Left lung (tissue), 4 donors: ENCODE measurements at regions not wholly inside any gene's neighbourhood (a gene's known extent, or its start where the extent isn't known, plus 50 kb on each side); places are given as distances from the start of the nearest gene placed in this dataset.
"Not testable (repeated sequence)": the region's sequence is repeated elsewhere in the genome, so short reads cannot be mapped to it uniquely, and the experiment has no call there.

ENCODE experiments used
- ATAC-seq: fragments of 200-7000 bp; cut with Tn5 transposase; one replicate; pipeline ENCODE4 v1.9.1; 2020; ENCODE audit warnings: moderate library complexity
- DNase-seq, 4 donors: peaks; one replicate each; pipeline ENCODE4 v3.0.0-alpha.2; 2013 to 2020
- H3K27ac ChIP-seq, 2 donors: fragments of 200-600 bp; sonication (generic) in 1 of 2; one replicate each; pipeline versions ENCODE4 v1.5.0 to v1.8.0; 2020 to 2021
- H3K27me3 ChIP-seq, 2 donors: fragments of 200-600 bp; sonication (generic) in 1 of 2; one replicate each; pipeline versions ENCODE4 v1.5.0 to v1.8.0; 2020 to 2021
- H3K36me3 ChIP-seq, 2 donors: fragments of 200-600 bp; sonication (generic) in 1 of 2; one replicate each; pipeline versions ENCODE4 v1.5.0 to v1.8.0; 2020 to 2021
- H3K4me1 ChIP-seq, 2 donors: fragments of 200-600 bp; one replicate each; pipeline ENCODE4 v1.8.0; 2021
- H3K4me3 ChIP-seq, 2 donors: fragments of 200-600 bp; sonication (generic) in 1 of 2; one replicate each; pipeline versions ENCODE4 v1.5.0 to v1.8.0; 2020 to 2021; ENCODE audit warnings: mild to moderate bottlenecking in 1 of 2
- H3K9me3 ChIP-seq, 2 donors: fragments of 200-600 bp; sonication (generic) in 1 of 2; one replicate each; pipeline versions ENCODE4 v1.5.0 to v1.8.0; 2020 to 2021
- intact Hi-C, 2 donors: fragments of 100-400 bp; cut with DNase I; formaldehyde crosslinking; loops; one replicate each; pipeline versions ENCODE4 v1.11.2 to v1.14.2; 2022
- TF ChIP-seq, protein P1 (sequence below), 2 donors: fragments of 200-600 bp; sonication (generic) in 1 of 2; IDR thresholded peaks; one replicate each; pipeline versions ENCODE4 v1.5.0 to v1.8.0; 2021; ENCODE audit warnings: antibody characterized with exemption in 2 of 2
- donor health status: DM: no; HTN: yes; CAD: no.
- donor health status: DM: no; HTN: no; CAD: no.

DNA sequence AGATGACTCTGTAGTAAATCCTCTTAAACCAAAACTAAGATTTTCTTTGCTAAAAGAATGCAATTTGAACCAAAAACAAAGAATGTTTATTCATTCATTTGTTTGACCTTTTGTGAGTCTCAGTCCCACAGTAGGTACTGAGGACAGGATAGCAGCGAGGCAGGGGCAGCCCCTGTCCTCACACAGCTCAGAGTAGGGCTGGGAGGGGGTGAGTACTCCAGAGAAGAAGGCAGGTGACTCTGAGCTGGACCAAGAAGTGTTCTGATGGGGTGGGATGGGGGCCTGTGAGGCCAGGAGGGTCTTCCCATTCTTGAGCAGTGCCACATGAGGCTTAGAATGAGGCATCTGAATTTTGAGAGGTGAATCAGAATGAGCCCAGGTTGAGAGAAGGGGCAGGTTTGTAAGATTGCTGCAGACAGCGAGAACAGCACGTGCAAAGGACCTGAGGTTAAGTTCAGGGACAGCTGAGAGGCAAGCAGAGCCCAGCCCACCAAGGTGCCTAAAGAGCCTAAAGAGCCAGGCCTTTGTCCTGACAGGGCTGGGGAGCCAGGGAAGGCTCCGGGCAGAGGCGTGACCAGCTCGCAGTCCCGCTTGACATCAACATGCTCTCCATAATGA is 56.9 kb upstream of the CHST15 start:
- TF ChIP-seq, protein P1, sequence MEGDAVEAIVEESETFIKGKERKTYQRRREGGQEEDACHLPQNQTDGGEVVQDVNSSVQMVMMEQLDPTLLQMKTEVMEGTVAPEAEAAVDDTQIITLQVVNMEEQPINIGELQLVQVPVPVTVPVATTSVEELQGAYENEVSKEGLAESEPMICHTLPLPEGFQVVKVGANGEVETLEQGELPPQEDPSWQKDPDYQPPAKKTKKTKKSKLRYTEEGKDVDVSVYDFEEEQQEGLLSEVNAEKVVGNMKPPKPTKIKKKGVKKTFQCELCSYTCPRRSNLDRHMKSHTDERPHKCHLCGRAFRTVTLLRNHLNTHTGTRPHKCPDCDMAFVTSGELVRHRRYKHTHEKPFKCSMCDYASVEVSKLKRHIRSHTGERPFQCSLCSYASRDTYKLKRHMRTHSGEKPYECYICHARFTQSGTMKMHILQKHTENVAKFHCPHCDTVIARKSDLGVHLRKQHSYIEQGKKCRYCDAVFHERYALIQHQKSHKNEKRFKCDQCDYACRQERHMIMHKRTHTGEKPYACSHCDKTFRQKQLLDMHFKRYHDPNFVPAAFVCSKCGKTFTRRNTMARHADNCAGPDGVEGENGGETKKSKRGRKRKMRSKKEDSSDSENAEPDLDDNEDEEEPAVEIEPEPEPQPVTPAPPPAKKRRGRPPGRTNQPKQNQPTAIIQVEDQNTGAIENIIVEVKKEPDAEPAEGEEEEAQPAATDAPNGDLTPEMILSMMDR (IDR thresholded peaks at IDR 0.05), result no peak
- Histone ChIP-seq H3K9me3 (no peaks in the 10 kb centered on the region), H3K36me3 (no peaks in the 10 kb centered on the region), H3K27me3 (no peaks in the 10 kb centered on the region), H3K4me3 (no peak overlapping the region), H3K4me1 (peaks cover 16 to 53% of the 10 kb centered on the region in 2 donors), H3K27ac (no peak overlapping the region)
- ATAC-seq, result no peak
- intact Hi-C loops, result no loop called here
- DNase-seq, result no peak

DNA sequence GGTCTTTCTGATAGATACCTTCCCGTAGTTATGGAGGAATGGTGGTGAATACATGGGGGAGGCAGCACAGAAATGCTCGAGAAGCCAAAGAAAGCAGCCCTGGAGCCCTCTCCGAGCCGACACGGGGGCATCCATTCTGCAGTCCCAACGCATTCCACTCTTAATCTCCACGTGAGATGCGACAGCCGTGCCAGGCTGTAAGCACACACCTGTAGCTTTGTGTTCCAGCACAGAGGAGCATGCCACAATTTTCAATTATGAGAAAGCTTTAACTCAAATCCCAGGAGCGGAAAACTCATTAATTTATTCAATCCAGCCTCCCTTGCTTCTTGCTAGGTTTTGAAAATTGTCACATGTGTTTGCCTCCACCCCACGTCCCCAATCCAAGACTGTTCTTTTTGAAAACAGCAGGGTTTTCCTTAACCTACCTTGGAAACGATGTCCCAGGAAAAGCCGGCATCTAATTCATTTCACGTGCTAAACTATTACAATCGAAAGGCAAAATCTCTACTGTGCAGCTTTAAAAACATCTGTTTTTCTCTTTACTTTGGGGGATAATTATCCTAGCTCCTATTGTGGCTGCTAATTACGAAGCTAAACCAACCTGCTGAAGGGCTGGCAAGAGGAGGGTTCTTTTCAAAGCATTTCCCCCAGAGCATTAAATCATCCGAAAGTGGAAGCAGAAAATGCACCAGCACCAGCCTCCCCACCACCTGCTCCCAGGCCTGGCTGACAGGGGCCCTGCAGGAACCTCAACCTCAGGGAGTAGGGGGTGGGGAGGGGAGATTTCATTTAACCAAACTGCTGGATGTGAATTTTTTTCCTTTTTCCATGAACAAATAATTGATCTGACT is 56.0 kb upstream of the CHST15 start:
- no peak overlapping the region for H3K4me3 ChIP-seq
- intact Hi-C loops, result no loop called here
- ATAC-seq, result no peak
- no peak overlapping the region for H3K27ac ChIP-seq
- H3K36me3 ChIP-seq, result no peaks in the 10 kb centered on the region
- no peaks in the 10 kb centered on the region for H3K9me3 ChIP-seq
- TF ChIP-seq, protein P1 (IDR thresholded peaks at IDR 0.05), result no peak
- DNase-seq, result peak in 1 of 4 donors; percentile 28
- H3K27me3 ChIP-seq, result no peaks in the 10 kb centered on the region
- peaks cover 17 to 62% of the 10 kb centered on the region in 2 donors for H3K4me1 ChIP-seq

DNA sequence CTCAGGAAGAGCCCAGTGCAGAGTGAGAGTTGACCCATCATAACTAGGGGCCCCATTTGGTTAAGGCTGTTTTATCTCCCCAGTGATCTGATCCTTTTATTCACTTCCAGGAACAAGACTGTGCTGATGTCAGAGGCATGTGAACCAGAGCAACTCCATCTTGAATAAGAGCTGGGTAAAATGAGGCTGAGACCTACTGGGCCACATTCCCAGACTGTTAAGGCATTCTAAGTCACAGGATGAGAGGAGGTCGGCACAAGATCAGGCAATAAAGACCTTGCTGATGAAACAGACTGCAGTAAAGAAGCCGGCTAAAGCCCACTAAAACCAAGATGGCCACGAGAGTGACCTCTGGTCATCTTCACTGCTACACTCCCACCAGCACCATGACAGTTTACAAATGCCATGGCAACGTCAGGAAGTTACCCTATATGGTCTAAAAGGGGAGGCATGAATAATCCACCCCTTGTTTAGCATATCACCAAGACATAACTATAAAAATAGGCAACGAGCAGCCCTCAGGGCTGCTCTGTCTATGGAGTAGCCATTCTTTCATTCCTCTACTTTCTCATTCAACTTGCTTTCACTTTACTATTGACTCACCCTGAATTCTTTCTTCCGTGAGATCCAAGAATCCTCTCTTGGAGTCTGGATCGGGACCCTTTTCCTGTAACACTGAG is 55.3 kb upstream of the CHST15 start:
- H3K27ac ChIP-seq, H3K36me3 ChIP-seq, intact Hi-C loops, ATAC-seq, H3K4me3 ChIP-seq, H3K9me3 ChIP-seq, H3K27me3 ChIP-seq: not testable (repeated sequence)
- peaks cover 17 to 67% of the 10 kb centered on the region in 2 donors for H3K4me1 ChIP-seq
- DNase-seq, result peak in 1 of 4 donors; percentile 8

DNA sequence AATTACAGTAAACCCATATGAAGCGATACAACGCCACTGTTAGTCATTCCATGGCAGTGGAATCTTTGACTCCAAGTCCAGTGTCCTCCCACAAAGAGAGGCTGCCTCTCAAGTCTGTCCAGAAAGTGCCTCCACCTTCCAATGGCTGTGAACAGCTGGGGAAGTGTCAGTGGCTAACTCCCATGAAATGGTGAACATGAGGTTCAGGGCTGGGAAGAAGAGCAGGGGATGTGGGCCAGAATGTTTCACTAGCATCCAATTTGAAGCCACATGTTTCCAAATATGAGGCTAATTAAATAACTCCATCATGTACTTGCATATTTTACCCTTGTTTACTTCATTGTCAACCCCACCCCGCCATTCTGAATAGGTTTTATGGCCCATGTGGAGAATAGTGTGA is 53.1 kb upstream of the CHST15 start:
- H3K36me3 ChIP-seq, result no peaks in the 10 kb centered on the region
- intact Hi-C loops, result no loop called here

DNA sequence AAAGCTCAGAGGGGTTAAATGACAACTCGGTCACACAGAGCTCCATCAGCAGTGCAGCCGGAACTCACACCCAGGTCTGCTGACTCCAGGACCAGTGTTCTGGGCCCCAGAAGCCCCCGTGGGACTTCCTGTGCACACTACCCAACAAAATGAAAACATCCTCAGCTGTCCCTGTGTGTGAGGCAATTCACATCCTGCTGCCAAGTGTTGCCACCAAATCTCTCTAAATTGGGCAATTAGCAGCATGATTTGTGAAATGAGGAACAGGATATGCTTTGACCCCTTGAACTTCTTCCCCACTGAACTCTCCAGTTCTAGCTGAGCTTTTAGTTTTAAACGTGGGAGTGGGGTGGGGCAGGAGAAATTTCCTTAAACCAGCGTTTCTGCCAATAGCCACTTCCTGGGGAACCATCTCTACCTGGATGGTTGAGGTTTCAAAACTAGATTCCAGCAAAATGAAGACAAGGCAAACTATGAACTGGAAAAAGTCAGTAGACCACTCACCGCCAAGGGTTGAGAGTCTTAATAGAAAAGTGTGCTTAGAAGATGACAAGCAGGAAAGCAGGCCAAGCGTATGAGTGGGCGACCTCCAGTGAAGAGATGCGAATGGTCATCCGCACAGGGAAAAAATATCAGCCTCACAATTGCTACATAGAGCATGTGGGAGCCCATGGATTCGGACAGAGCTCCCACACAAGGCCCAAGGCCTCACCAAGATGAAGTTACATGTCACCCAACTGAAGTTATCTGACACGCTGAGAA is 51.9 kb upstream of the CHST15 start:
- Histone ChIP-seq H3K4me1 (peaks cover 4 to 48% of the 10 kb centered on the region in 2 donors), H3K27ac (peak overlapping the region in 1 of 2 donors; percentile 87), H3K36me3 (no peaks in the 10 kb centered on the region), H3K4me3 (no peak overlapping the region), H3K27me3 (no peaks in the 10 kb centered on the region), H3K9me3 (peaks cover 0 to 5% of the 10 kb centered on the region in 2 donors)
- peak; percentile 79 for ATAC-seq
- intact Hi-C loops, result no loop called here
- DNase-seq, result peak; percentile 15 to 88 (median 56)
- TF ChIP-seq, protein P1 (IDR thresholded peaks at IDR 0.05), result no peak

More for the DNA sequence above, 53.1 kb upstream of the CHST15 start:
- no peak for ATAC-seq
- peaks cover 4 to 56% of the 10 kb centered on the region in 2 donors for H3K4me1 ChIP-seq
- H3K9me3 ChIP-seq, result no peaks in the 10 kb centered on the region
- H3K27me3 ChIP-seq, result no peaks in the 10 kb centered on the region
- TF ChIP-seq, protein P1 (IDR thresholded peaks at IDR 0.05), result no peak
- H3K27ac ChIP-seq, result peak overlapping the region in 1 of 2 donors; percentile 87
- no peak overlapping the region for H3K4me3 ChIP-seq
- DNase-seq, result peak in 1 of 4 donors; percentile 18
